Fibroblast of lung (primary cell): ENCODE measurements at regions not wholly inside any gene's neighbourhood (a gene's known extent, or its start where the extent isn't known, plus 50 kb on each side); places are given as distances from the start of the nearest gene placed in this dataset.

Experiments used
- EZH2 ChIP-seq: IDR thresholded peaks from 2 replicates; pipeline ENCODE4 v1.5.1; 2012; ENCODE audit warnings: low read length, control low read depth, mild to moderate bottlenecking; ENCODE audit errors: missing control alignments
- TF ChIP-seq, protein P1 (sequence below), 2 donors: IDR thresholded peaks in 1 of 2; conservative IDR thresholded peaks in 1 of 2; 1 replicate in 1 of 2; 2 replicates in 1 of 2; pipeline ENCODE4 v1.5.1; 2011 to 2012; ENCODE audit warnings: low read length in 2 of 2, control low read depth in 1 of 2, inconsistent platforms in 1 of 2, low read depth in 1 of 2, mild to moderate bottlenecking in 1 of 2

DNA sequence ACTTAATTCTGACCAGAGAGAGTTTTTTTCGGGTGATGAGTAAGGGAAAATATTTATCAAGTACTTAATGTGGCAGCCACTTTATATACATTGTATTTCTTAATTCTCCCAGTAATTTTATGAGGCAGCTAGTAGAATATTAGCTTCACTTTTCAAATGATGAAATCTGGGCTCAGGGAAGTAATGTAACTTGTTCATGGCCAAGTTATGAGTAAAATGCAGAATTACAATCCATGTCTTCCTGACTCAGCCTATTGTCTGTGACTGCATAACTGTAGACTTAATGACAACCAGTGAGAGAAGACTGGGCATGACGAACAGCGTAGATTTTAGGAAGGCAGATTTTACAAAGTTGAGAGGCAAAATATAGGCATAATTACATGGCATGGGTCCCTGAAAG lies 106.7 kb upstream of the MIS18BP1 start:
- TF ChIP-seq, protein P1, sequence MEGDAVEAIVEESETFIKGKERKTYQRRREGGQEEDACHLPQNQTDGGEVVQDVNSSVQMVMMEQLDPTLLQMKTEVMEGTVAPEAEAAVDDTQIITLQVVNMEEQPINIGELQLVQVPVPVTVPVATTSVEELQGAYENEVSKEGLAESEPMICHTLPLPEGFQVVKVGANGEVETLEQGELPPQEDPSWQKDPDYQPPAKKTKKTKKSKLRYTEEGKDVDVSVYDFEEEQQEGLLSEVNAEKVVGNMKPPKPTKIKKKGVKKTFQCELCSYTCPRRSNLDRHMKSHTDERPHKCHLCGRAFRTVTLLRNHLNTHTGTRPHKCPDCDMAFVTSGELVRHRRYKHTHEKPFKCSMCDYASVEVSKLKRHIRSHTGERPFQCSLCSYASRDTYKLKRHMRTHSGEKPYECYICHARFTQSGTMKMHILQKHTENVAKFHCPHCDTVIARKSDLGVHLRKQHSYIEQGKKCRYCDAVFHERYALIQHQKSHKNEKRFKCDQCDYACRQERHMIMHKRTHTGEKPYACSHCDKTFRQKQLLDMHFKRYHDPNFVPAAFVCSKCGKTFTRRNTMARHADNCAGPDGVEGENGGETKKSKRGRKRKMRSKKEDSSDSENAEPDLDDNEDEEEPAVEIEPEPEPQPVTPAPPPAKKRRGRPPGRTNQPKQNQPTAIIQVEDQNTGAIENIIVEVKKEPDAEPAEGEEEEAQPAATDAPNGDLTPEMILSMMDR (conservative IDR thresholded peaks at IDR 0.05 in 1 of 2, IDR thresholded peaks at IDR 0.05 in 1 of 2; ENCODE audit: low read depth in 1 of 2, low read length in 2 of 2), result no peak
- TF ChIP-seq EZH2, result no peak
